ENCODE measurements at regions not wholly inside any gene's neighbourhood (a gene's known extent, or its start where the extent isn't known, plus 50 kb on each side); places are given as distances from the start of the nearest gene placed in this dataset.

DNA sequence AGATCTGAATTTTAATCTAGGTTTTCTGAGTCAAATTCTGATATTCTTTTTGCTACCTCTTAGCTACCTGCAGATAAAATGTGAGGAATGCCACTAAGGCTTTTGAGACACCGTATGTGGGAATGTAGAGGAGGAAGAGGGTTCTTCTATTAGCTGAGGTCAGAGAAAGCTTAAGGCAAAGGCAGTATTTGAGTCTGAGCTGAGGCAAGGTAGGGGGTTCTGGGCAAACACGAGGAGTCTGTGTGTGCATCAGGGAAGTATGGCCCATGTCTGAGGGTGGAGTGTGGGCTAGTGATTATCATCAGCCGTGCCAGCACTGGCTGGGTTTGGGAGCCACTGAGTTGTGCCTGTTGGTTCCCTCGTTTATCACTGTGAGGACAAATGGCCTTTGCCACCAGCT is 181.1 kb downstream of the SOX2 start:
- TF ChIP-seq EP300 (IDR thresholded peaks at IDR 0.05) (no peak), POLR2AphosphoS5 (IDR thresholded peaks at IDR 0.05) (no peak)
- TF ChIP-seq, protein P1, sequence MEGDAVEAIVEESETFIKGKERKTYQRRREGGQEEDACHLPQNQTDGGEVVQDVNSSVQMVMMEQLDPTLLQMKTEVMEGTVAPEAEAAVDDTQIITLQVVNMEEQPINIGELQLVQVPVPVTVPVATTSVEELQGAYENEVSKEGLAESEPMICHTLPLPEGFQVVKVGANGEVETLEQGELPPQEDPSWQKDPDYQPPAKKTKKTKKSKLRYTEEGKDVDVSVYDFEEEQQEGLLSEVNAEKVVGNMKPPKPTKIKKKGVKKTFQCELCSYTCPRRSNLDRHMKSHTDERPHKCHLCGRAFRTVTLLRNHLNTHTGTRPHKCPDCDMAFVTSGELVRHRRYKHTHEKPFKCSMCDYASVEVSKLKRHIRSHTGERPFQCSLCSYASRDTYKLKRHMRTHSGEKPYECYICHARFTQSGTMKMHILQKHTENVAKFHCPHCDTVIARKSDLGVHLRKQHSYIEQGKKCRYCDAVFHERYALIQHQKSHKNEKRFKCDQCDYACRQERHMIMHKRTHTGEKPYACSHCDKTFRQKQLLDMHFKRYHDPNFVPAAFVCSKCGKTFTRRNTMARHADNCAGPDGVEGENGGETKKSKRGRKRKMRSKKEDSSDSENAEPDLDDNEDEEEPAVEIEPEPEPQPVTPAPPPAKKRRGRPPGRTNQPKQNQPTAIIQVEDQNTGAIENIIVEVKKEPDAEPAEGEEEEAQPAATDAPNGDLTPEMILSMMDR (IDR thresholded peaks at IDR 0.05): no peak
- H3K36me3 ChIP-seq: no peaks in the 10 kb centered on the region
- H3K27ac ChIP-seq (replicated peaks in 1 of 4): no peak overlapping the region
- intact Hi-C loops (cut with DNase I): no loop called here
- H3K27me3 ChIP-seq: peaks cover 0 to 8% (median 0%) of the 10 kb centered on the region in 4 donors
- no peaks in the 10 kb centered on the region for H3K4me1 ChIP-seq
- no peak for DNase-seq (ENCODE audit: extremely low spot score)
- H3K9me3 ChIP-seq: no peaks in the 10 kb centered on the region
- 49% methylated on average over 4 of the region's 4 CpGs for WGBS
- no peak overlapping the region for H3K4me3 ChIP-seq

DNA sequence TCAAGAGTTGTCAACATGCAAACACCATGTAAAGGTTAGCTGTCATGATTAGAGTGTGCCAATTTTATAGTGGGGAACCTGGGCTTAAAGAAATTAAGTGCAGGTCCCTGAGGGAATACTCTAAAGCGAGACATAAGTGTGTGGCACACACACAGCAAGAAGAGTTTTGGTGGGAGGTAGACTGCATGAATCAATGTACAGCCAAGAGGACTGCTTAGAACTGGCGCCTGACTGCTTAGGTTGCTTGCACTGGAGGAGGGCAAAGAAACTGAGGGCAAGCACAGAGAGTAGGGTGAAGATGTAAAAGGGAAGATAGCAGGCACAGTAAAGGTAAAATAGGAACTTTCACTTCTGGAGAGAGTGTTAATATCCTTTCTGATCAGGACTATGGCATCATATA is 184.9 kb downstream of the SOX2 start:
- no peaks in the 10 kb centered on the region for H3K36me3 ChIP-seq
- H3K27me3 ChIP-seq: no peaks in the 10 kb centered on the region
- DNase-seq (ENCODE audit: extremely low spot score): no peak
- no peaks in the 10 kb centered on the region for H3K9me3 ChIP-seq
- intact Hi-C loops (cut with DNase I): no loop called here
- 71% methylated on average over 2 of the region's 2 CpGs for WGBS
- H3K4me1 ChIP-seq: no peaks in the 10 kb centered on the region
- no peak overlapping the region for H3K27ac ChIP-seq (replicated peaks in 1 of 4)
- TF ChIP-seq, protein P1 (IDR thresholded peaks at IDR 0.05): no peak
- TF ChIP-seq POLR2A (IDR thresholded peaks at IDR 0.05; ENCODE audit: low read depth) (no peak), EP300 (IDR thresholded peaks at IDR 0.05) (no peak), POLR2AphosphoS5 (IDR thresholded peaks at IDR 0.05) (no peak)
- H3K4me3 ChIP-seq: no peak overlapping the region

DNA sequence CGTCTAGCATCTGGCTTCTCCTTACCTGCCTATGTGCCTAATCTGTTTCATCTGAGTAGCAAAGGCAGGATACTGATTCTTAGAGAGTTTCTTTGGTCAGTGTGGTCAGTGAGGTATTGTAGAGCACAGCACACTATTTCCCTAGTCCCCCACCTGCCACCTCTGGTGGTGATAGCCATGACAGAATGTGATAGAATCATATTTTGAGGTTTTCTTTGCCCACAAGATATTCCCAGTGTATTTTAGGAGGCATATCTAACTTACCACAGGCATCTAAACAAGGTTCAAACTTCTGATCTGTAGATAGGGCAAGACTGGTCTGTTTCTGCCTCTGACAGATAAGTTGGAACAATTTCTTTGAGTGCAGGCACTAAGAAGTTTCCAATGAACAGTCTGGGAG is 188.0 kb downstream of the SOX2 start:
- Histone ChIP-seq H3K27ac (replicated peaks in 1 of 4) (no peak overlapping the region), H3K27me3 (no peaks in the 10 kb centered on the region), H3K4me1 (no peaks in the 10 kb centered on the region), H3K9me3 (no peaks in the 10 kb centered on the region), H3K36me3 (no peaks in the 10 kb centered on the region), H3K4me3 (no peak overlapping the region)
- TF ChIP-seq POLR2AphosphoS5 (IDR thresholded peaks at IDR 0.05) (no peak), EP300 (IDR thresholded peaks at IDR 0.05) (no peak)
- TF ChIP-seq, protein P1 (IDR thresholded peaks at IDR 0.05): no peak
- intact Hi-C loops (cut with DNase I): no loop called here
- 76% methylated on average over 1 of the region's 1 CpG for WGBS
- DNase-seq (ENCODE audit: extremely low spot score): no peak

DNA sequence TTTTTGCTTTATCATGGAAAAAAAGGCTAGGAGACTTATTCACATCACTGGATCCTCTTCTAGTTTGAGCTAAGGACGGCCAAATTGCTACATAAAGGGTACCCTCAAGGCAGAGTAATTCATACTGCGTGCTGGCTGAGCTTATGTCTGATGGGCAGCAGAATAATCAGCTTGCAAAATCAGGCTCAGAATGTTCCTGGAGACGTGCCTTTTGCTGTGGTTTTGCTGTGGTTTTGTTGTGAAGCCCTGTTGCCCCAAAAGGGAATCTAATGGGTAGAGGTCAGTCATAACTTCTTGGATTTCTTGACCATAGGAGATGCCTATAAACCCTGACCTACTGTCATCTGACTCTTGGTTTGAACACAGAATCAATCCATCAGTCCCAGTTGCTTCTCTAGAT is 189.9 kb downstream of the SOX2 start:
- no peak for DNase-seq (ENCODE audit: extremely low spot score)
- H3K4me3 ChIP-seq: no peak overlapping the region
- no peaks in the 10 kb centered on the region for H3K36me3 ChIP-seq
- no peaks in the 10 kb centered on the region for H3K9me3 ChIP-seq
- intact Hi-C loops (cut with DNase I): no loop called here
- no peak for TF ChIP-seq POLR2A (IDR thresholded peaks at IDR 0.05; ENCODE audit: low read depth)
- TF ChIP-seq POLR2AphosphoS5 (IDR thresholded peaks at IDR 0.05): no peak
- TF ChIP-seq, protein P1 (IDR thresholded peaks at IDR 0.05): no peak
- no peak for TF ChIP-seq EP300 (IDR thresholded peaks at IDR 0.05)
- no peak overlapping the region for H3K27ac ChIP-seq (replicated peaks in 1 of 4)
- H3K4me1 ChIP-seq: no peaks in the 10 kb centered on the region
- WGBS: 74% methylated on average over 3 of the region's 3 CpGs
- no peaks in the 10 kb centered on the region for H3K27me3 ChIP-seq

DNA sequence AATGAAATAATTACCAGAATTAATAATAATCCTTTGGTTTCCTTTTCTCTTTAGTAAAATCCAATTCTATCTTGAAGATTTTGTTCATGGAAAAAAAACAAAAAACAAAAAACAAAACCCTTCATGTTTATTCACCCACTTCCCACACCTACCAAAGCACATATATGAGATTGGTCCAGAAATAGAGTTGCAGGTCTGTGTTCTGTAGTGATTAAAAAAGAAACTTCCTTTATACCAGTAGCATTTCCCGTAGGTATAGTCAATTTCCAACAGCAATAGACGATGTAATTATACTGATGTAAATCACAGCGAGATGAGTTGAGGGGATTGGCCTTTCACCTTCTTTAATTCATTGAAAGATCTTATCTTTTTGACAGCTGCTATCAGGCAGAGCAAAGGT is 194.6 kb downstream of the SOX2 start:
- H3K27ac ChIP-seq (replicated peaks in 1 of 4): no peak overlapping the region
- no peak overlapping the region for H3K4me3 ChIP-seq
- no peaks in the 10 kb centered on the region for H3K4me1 ChIP-seq
- H3K9me3 ChIP-seq: no peaks in the 10 kb centered on the region
- WGBS: 57% methylated on average over 3 of the region's 3 CpGs
- intact Hi-C loops (cut with DNase I): no loop called here
- H3K36me3 ChIP-seq: no peaks in the 10 kb centered on the region
- DNase-seq (ENCODE audit: extremely low spot score): no peak
- no peak for TF ChIP-seq POLR2AphosphoS5 (IDR thresholded peaks at IDR 0.05)
- TF ChIP-seq EP300 (IDR thresholded peaks at IDR 0.05): no peak
- TF ChIP-seq, protein P1 (IDR thresholded peaks at IDR 0.05): no peak
- no peak for TF ChIP-seq POLR2A (IDR thresholded peaks at IDR 0.05; ENCODE audit: low read depth)
- no peaks in the 10 kb centered on the region for H3K27me3 ChIP-seq

All from esophagus muscularis mucosa (tissue), 4 donors.